GM23338 (cell line): ENCODE measurements at regions not wholly inside any gene's neighbourhood (a gene's known extent, or its start where the extent isn't known, plus 50 kb on each side); places are given as distances from the start of the nearest gene placed in this dataset.
A peak's percentile ranks its signal among the peaks of the same experiment; 100 is the strongest.

ENCODE experiments used
- ATAC-seq: fragments of 200-7000 bp; cut with Tn5 transposase; 3 replicates; pipeline ENCODE4 v1.9.1; 2020
- DNase-seq: peaks from one replicate; pipeline ENCODE4 v3.0.0-alpha.2; 2015; ENCODE audit warnings: low spot score
- H2AFZ ChIP-seq: fragments of 200-600 bp; sonication (generic); 2 replicates; pipeline ENCODE4 v1.8.0; 2016; ENCODE audit warnings: antibody characterized with exemption, mild to moderate bottlenecking, moderate library complexity
- H3F3A ChIP-seq: fragments of 200-600 bp; sonication (generic); replicated peaks from 2 replicates; pipeline ENCODE4 v1.8.0; 2017; ENCODE audit warnings: antibody characterized with exemption, mixed run types, low read depth
- H3K27ac ChIP-seq: fragments of 200-600 bp; sonication (generic); 2 replicates; pipeline ENCODE4 v1.6.1; 2016; ENCODE audit warnings: low read depth
- H3K27me3 ChIP-seq: fragments of 200-600 bp; sonication (generic); 2 replicates; pipeline ENCODE4 v1.8.0; 2016; ENCODE audit warnings: mild to moderate bottlenecking, mixed run types, moderate library complexity; ENCODE audit not compliant: insufficient read depth
- H3K36me3 ChIP-seq: fragments of 200-600 bp; sonication (generic); 2 replicates; pipeline ENCODE4 v1.8.0; 2016; ENCODE audit warnings: mild to moderate bottlenecking; ENCODE audit not compliant: insufficient read depth
- H3K4me1 ChIP-seq: fragments of 200-600 bp; sonication (generic); 2 replicates; pipeline ENCODE4 v1.8.0; 2016; ENCODE audit warnings: mild to moderate bottlenecking, moderate library complexity; ENCODE audit not compliant: insufficient read depth
- H3K4me2 ChIP-seq: fragments of 200-600 bp; sonication (generic); 2 replicates; pipeline ENCODE4 v1.7.1; 2017; ENCODE audit warnings: mixed run types
- H3K4me3 ChIP-seq: fragments of 200-600 bp; sonication (generic); 2 replicates; pipeline ENCODE4 v1.6.1; 2016; ENCODE audit warnings: mixed run types
- H3K79me2 ChIP-seq: fragments of 200-600 bp; sonication (generic); replicated peaks from 2 replicates; pipeline ENCODE4 v1.8.0; 2017; ENCODE audit warnings: mild to moderate bottlenecking; ENCODE audit not compliant: insufficient read depth
- H3K9me2 ChIP-seq: fragments of 200-600 bp; sonication (generic); 2 replicates; pipeline ENCODE4 v1.8.0; 2017; ENCODE audit not compliant: insufficient read depth
- H4K20me1 ChIP-seq: fragments of 200-600 bp; sonication (generic); replicated peaks from 2 replicates; pipeline ENCODE4 v1.8.0; 2017; ENCODE audit warnings: mild to moderate bottlenecking; ENCODE audit not compliant: insufficient read depth
- H3K27ac Mint-ChIP-seq: 2 replicates; pipeline ENCODE4 v1.8.0; 2020; ENCODE audit warnings: inconsistent platforms, mild to moderate bottlenecking, moderate library complexity, mixed read lengths
- H3K27me3 Mint-ChIP-seq: 3 replicates; pipeline ENCODE4 v1.8.0; 2022; ENCODE audit warnings: low read depth, mild to moderate bottlenecking, moderate library complexity, mixed read lengths, inconsistent platforms; ENCODE audit not compliant: insufficient read depth, poor library complexity
- H3K36me3 Mint-ChIP-seq: 3 replicates; pipeline ENCODE4 v1.8.0; 2021; ENCODE audit warnings: low read depth, mild to moderate bottlenecking, inconsistent platforms, moderate library complexity, mixed read lengths
- H3K4me1 Mint-ChIP-seq: 3 replicates; pipeline ENCODE4 v1.8.0; 2020; ENCODE audit warnings: mild to moderate bottlenecking, inconsistent platforms, mixed read lengths
- H3K4me3 Mint-ChIP-seq: 3 replicates; pipeline ENCODE4 v1.8.0; 2021; ENCODE audit warnings: moderate library complexity, mild to moderate bottlenecking, inconsistent platforms, mixed read lengths
- H3K9me3 Mint-ChIP-seq: 3 replicates; pipeline ENCODE4 v1.8.0; 2020; ENCODE audit warnings: moderate library complexity, mild to moderate bottlenecking, inconsistent platforms, mixed read lengths
- CREB1 ChIP-seq: fragments of 250-450 bp; sonication (Bioruptor Pico); IDR thresholded peaks from 2 replicates; pipeline ENCODE4 v1.5.0; 2020; ENCODE audit warnings: low read depth, mild to moderate bottlenecking, moderate library complexity
- EZH2 ChIP-seq: fragments of 200-600 bp; sonication (generic); IDR thresholded peaks from one replicate; pipeline ENCODE4 v1.8.0; 2017; ENCODE audit warnings: antibody characterized with exemption, mild to moderate bottlenecking, low read depth; ENCODE audit not compliant: unreplicated experiment
- EZH2phosphoT487 ChIP-seq: fragments of 200-600 bp; sonication (generic); IDR thresholded peaks from one replicate; pipeline ENCODE4 v1.8.1; 2018; ENCODE audit warnings: antibody characterized with exemption; ENCODE audit not compliant: unreplicated experiment
- JUNB ChIP-seq: IDR thresholded peaks from one replicate; pipeline ENCODE4 v1.6.1; 2016; ENCODE audit warnings: antibody characterized with exemption; ENCODE audit not compliant: unreplicated experiment
- NANOG ChIP-seq: IDR thresholded peaks from 2 replicates; pipeline ENCODE4 v1.6.1; 2016; ENCODE audit warnings: antibody characterized with exemption, borderline replicate concordance
- POLR2AphosphoS5 ChIP-seq: IDR thresholded peaks from 2 replicates; pipeline ENCODE4 v1.6.1; 2016; ENCODE audit warnings: antibody characterized with exemption, low read depth
- STAT1 ChIP-seq: IDR thresholded peaks from one replicate; pipeline ENCODE4 v1.6.1; 2016; ENCODE audit warnings: antibody characterized with exemption; ENCODE audit not compliant: unreplicated experiment
- ZNF114 ChIP-seq: fragments of 250-450 bp; sonication (Bioruptor Pico); IDR thresholded peaks from 2 replicates; pipeline ENCODE4 v1.5.0; 2020; ENCODE audit warnings: mild to moderate bottlenecking, moderate library complexity
- ZNF331 ChIP-seq: fragments of 250-450 bp; sonication (Bioruptor Pico); IDR thresholded peaks from 2 replicates; pipeline ENCODE4 v1.5.0; 2020; ENCODE audit warnings: low read depth, mild to moderate bottlenecking, moderate library complexity
- TF ChIP-seq, protein P1 (sequence below), 2 experiments: fragments of 200-600 bp in 1 of 2; sonication (generic) in 1 of 2; conservative IDR thresholded peaks; 2 replicates each; pipeline versions ENCODE4 v1.5.1 to v1.6.1; 2016 to 2017; ENCODE audit warnings: antibody characterized with exemption in 2 of 2, low read depth in 2 of 2, mild to moderate bottlenecking in 2 of 2, moderate library complexity in 1 of 2
- TF ChIP-seq, protein P2 (sequence below): IDR thresholded peaks from 2 replicates; pipeline ENCODE4 v1.6.1; 2016; ENCODE audit warnings: antibody characterized with exemption
- TF ChIP-seq, protein P3 (sequence below): IDR thresholded peaks from one replicate; pipeline ENCODE4 v1.6.1; 2018; ENCODE audit warnings: antibody characterized with exemption; ENCODE audit not compliant: unreplicated experiment

DNA sequence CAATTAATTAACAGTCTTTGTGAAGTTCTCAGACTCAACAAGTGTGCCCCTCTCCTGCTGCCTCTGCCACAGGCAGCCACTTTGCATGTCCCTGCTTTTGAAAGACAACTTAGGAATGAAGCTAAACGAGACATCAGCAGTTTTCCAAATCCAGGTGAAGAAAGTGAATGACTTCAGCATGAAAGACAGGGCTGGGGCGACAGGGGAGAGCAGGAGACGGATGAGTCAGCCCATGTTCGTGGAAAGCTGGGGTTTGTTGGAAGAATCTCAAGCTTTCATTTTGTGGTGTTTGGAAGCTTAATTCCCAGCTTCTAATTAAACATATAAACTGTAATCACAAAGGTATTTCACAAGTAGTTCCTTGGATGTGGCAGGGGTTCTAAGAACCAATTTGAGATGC is 207.8 kb upstream of the MAP3K1 start:
- H3K4me1 Mint-ChIP-seq: peaks cover 23% of the 10 kb centered on the region
- no peak overlapping the region for H3K4me3 Mint-ChIP-seq
- no peaks in the 10 kb centered on the region for H3K27me3 ChIP-seq
- H3K4me3 ChIP-seq: no peak overlapping the region
- peak overlapping the region; percentile 87 for H2AFZ ChIP-seq
- peaks cover 15% of the 10 kb centered on the region for H3K9me3 Mint-ChIP-seq
- no peak overlapping the region for H3K4me2 ChIP-seq
- H3K36me3 ChIP-seq: no peaks in the 10 kb centered on the region; the same call in 1 of the 2 replicates
- no peaks in the 10 kb centered on the region for H3F3A ChIP-seq
- peaks cover 14% of the 10 kb centered on the region; the same call in 2 of the 3 replicates for H3K36me3 Mint-ChIP-seq
- TF ChIP-seq NANOG (no peak), STAT1 (no peak), EZH2 (no peak), CREB1 (no peak), JUNB (no peak)
- TF ChIP-seq, protein P1, sequence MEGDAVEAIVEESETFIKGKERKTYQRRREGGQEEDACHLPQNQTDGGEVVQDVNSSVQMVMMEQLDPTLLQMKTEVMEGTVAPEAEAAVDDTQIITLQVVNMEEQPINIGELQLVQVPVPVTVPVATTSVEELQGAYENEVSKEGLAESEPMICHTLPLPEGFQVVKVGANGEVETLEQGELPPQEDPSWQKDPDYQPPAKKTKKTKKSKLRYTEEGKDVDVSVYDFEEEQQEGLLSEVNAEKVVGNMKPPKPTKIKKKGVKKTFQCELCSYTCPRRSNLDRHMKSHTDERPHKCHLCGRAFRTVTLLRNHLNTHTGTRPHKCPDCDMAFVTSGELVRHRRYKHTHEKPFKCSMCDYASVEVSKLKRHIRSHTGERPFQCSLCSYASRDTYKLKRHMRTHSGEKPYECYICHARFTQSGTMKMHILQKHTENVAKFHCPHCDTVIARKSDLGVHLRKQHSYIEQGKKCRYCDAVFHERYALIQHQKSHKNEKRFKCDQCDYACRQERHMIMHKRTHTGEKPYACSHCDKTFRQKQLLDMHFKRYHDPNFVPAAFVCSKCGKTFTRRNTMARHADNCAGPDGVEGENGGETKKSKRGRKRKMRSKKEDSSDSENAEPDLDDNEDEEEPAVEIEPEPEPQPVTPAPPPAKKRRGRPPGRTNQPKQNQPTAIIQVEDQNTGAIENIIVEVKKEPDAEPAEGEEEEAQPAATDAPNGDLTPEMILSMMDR (conservative IDR thresholded peaks at IDR 0.05; ENCODE audit: low read depth in 2 of 2): no peak
- TF ChIP-seq, protein P2, sequence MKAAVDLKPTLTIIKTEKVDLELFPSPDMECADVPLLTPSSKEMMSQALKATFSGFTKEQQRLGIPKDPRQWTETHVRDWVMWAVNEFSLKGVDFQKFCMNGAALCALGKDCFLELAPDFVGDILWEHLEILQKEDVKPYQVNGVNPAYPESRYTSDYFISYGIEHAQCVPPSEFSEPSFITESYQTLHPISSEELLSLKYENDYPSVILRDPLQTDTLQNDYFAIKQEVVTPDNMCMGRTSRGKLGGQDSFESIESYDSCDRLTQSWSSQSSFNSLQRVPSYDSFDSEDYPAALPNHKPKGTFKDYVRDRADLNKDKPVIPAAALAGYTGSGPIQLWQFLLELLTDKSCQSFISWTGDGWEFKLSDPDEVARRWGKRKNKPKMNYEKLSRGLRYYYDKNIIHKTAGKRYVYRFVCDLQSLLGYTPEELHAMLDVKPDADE: no peak
- no peaks in the 10 kb centered on the region for H4K20me1 ChIP-seq
- peak overlapping the region; percentile 61 for H3K27ac Mint-ChIP-seq
- no peaks in the 10 kb centered on the region for H3K79me2 ChIP-seq
- H3K4me1 ChIP-seq: peaks cover 10% of the 10 kb centered on the region; the same call in 1 of the 2 replicates
- peaks cover 24% of the 10 kb centered on the region; the same call in 1 of the 2 replicates for H3K9me2 ChIP-seq
- no peaks in the 10 kb centered on the region for H3K27me3 Mint-ChIP-seq
- no peak overlapping the region; the same call in 1 of the 2 replicates for H3K27ac ChIP-seq
- DNase-seq (no peak), ATAC-seq (peak; percentile 36)

DNA sequence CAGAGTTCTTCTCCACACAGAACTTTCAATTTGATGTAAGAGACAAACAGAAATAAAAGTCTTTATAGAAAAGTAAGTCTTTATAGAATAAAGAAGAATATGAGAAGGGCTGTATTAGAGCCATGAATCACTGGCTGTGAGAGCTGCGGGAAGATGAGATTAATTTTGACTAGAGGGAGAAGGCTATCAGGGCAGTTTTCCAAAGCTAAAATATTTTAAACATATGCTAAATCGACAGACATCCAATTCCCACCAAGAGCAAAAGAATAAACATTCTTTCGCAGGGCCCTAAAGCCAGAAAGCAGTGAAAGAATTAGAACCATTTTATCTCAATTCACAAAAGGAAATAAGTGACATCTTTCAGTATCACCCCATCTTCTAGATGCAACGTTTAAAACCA is 208.3 kb upstream of the MAP3K1 start:
- Mint-ChIP-seq H3K4me3 (no peak overlapping the region), H3K4me1 (peaks cover 23% of the 10 kb centered on the region), H3K36me3 (peaks cover 14% of the 10 kb centered on the region; the same call in 2 of the 3 replicates), H3K9me3 (peaks cover 15% of the 10 kb centered on the region), H3K27me3 (no peaks in the 10 kb centered on the region), H3K27ac (0 out of 2 replicates have a peak overlapping the region, but pooled peaks have one; percentile 61)
- H3K27ac ChIP-seq: no peak overlapping the region; the same call in 1 of the 2 replicates
- ATAC-seq (no peak), DNase-seq (no peak)
- TF ChIP-seq ZNF114: no peak
- no peak for TF ChIP-seq STAT1
- TF ChIP-seq, protein P3, sequence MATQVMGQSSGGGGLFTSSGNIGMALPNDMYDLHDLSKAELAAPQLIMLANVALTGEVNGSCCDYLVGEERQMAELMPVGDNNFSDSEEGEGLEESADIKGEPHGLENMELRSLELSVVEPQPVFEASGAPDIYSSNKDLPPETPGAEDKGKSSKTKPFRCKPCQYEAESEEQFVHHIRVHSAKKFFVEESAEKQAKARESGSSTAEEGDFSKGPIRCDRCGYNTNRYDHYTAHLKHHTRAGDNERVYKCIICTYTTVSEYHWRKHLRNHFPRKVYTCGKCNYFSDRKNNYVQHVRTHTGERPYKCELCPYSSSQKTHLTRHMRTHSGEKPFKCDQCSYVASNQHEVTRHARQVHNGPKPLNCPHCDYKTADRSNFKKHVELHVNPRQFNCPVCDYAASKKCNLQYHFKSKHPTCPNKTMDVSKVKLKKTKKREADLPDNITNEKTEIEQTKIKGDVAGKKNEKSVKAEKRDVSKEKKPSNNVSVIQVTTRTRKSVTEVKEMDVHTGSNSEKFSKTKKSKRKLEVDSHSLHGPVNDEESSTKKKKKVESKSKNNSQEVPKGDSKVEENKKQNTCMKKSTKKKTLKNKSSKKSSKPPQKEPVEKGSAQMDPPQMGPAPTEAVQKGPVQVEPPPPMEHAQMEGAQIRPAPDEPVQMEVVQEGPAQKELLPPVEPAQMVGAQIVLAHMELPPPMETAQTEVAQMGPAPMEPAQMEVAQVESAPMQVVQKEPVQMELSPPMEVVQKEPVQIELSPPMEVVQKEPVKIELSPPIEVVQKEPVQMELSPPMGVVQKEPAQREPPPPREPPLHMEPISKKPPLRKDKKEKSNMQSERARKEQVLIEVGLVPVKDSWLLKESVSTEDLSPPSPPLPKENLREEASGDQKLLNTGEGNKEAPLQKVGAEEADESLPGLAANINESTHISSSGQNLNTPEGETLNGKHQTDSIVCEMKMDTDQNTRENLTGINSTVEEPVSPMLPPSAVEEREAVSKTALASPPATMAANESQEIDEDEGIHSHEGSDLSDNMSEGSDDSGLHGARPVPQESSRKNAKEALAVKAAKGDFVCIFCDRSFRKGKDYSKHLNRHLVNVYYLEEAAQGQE: no peak
- TF ChIP-seq ZNF331: no peak
- no peak for TF ChIP-seq EZH2phosphoT487
- no peak for TF ChIP-seq NANOG
- no peak for TF ChIP-seq CREB1
- TF ChIP-seq EZH2: no peak
- no peak for TF ChIP-seq JUNB
- no peak for TF ChIP-seq POLR2AphosphoS5
- no peaks in the 10 kb centered on the region for H3K79me2 ChIP-seq
- no peaks in the 10 kb centered on the region for H3K27me3 ChIP-seq
- no peak overlapping the region for H3K4me2 ChIP-seq
- H2AFZ ChIP-seq: peak overlapping the region; percentile 87
- H3K9me2 ChIP-seq: peaks cover 24% of the 10 kb centered on the region; the same call in 1 of the 2 replicates
- H3K4me1 ChIP-seq: peaks cover 10% of the 10 kb centered on the region; the same call in 1 of the 2 replicates
- no peaks in the 10 kb centered on the region for H4K20me1 ChIP-seq
- no peaks in the 10 kb centered on the region; the same call in 1 of the 2 replicates for H3K36me3 ChIP-seq
- no peaks in the 10 kb centered on the region for H3F3A ChIP-seq
- H3K4me3 ChIP-seq: no peak overlapping the region
